Esophagus squamous epithelium (tissue), 4 donors: ENCODE measurements at regions not wholly inside any gene's neighbourhood (a gene's known extent, or its start where the extent isn't known, plus 50 kb on each side); places are given as distances from the start of the nearest gene placed in this dataset.

Experiments used
- POLR2A ChIP-seq, 4 donors: fragments of 450-650 bp; IDR thresholded peaks; one replicate each; pipeline ENCODE4 v1.6.1; 2017; ENCODE audit warnings: antibody characterized with exemption in 4 of 4, mild to moderate bottlenecking in 4 of 4, moderate library complexity in 3 of 4
- TF ChIP-seq, protein P1 (sequence below), 6 experiments: fragments of 450-650 bp in 4 of 6; fragments of 200-600 bp in 2 of 6; sonication (generic) in 2 of 6; IDR thresholded peaks; one replicate each; pipeline ENCODE4 v1.5.1; 2016 to 2019; ENCODE audit warnings: antibody characterized with exemption in 6 of 6, mild to moderate bottlenecking in 4 of 6, moderate library complexity in 4 of 6

- TF ChIP-seq POLR2A (IDR thresholded peaks at IDR 0.05) = no peak
- TF ChIP-seq, protein P1, sequence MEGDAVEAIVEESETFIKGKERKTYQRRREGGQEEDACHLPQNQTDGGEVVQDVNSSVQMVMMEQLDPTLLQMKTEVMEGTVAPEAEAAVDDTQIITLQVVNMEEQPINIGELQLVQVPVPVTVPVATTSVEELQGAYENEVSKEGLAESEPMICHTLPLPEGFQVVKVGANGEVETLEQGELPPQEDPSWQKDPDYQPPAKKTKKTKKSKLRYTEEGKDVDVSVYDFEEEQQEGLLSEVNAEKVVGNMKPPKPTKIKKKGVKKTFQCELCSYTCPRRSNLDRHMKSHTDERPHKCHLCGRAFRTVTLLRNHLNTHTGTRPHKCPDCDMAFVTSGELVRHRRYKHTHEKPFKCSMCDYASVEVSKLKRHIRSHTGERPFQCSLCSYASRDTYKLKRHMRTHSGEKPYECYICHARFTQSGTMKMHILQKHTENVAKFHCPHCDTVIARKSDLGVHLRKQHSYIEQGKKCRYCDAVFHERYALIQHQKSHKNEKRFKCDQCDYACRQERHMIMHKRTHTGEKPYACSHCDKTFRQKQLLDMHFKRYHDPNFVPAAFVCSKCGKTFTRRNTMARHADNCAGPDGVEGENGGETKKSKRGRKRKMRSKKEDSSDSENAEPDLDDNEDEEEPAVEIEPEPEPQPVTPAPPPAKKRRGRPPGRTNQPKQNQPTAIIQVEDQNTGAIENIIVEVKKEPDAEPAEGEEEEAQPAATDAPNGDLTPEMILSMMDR (IDR thresholded peaks at IDR 0.05) = no peak
Measured at GRCh38 chr14:80426683-80427082, 215.4 kb upstream of the DIO2 start.
